Stimulated activated CD4-positive, alpha-beta T cell treated with anti-CD3 and anti-CD28 coated beads, TNF-alpha, amount 100 ng/mL, for 4 hours (primary cell): ENCODE measurements at regions not wholly inside any gene's neighbourhood (a gene's known extent, or its start where the extent isn't known, plus 50 kb on each side); places are given as distances from the start of the nearest gene placed in this dataset.

Experiments used
- DNase-seq, 3 experiments: peaks; one replicate each; pipeline ENCODE4 v3.0.0-alpha.2; 2020; ENCODE audit warnings: low read depth in 3 of 3

GRCh38 chr2:235358981-235359471 is 134.8 kb upstream of the AGAP1 start:
- no peak for DNase-seq

- DNase-seq = no peak
Measured at GRCh38 chr2:235360446-235360845, 133.4 kb upstream of the AGAP1 start.

DNA sequence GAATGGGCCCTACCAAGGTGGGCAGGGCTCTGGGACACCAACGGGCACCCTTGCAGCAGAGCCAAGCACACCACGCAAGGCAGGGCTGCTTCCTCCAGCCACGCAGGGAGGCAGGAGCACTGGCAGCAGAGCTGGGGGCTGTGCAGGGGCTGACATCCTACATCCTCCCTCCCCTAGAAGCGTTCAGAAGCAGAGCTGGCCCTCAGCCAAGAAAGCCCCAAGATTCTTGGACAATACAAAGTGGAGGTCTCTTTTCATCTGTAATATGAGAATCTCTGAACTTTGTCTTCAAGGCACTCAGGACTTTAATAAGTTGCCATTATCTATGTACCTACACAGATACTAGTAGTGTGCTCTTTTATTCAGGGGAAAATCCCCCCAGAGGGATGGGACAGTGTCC is 128.1 kb upstream of the AGAP1 start:
- DNase-seq = no peak

- no peak for DNase-seq
Measured at GRCh38 chr2:235366390-235366789, 127.5 kb upstream of the AGAP1 start.

GRCh38 chr2:235366807-235367206 is 127.0 kb upstream of the AGAP1 start:
- no peak for DNase-seq

- DNase-seq = no peak
Measured at GRCh38 chr2:235371018-235371417, 122.8 kb upstream of the AGAP1 start.

DNA sequence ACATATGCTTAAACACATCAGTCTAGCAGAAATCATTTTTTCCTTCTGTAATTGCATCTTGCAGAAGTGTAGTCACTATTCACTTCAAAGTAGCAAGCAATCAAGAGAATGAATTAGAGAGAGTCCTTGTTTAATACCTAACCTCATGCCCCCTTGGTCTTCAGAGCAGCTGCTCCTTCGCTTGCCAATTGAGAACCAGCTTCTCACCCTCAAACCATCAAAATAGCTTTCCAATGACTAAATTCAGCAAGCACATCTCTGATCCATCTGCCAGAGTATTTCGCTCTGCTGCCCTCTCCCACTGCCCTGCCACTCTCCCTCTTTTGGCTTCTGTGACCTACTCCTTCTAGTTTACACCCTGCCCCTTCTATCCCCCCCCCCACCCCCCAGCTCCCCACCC is 120.7 kb upstream of the AGAP1 start:
- no peak for DNase-seq

DNA sequence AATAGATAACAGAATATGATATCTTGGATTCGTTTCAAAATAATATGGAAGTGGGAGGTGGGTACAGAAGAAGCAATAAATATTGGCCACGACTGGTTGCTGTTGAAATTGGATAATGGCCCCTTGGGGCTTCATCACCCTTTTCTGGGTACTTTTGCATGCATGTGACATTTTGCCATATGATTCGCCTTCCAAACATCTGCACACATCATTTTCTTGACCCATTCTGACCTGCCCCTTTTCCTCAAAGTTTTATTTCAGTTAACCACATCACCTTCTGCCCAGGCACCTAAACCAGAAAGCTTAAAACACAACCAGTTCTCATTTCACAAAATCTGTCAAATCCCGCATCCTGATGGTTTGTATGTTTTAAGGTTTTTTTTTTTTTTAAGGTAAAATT is 116.7 kb upstream of the AGAP1 start:
- no peak for DNase-seq

DNA sequence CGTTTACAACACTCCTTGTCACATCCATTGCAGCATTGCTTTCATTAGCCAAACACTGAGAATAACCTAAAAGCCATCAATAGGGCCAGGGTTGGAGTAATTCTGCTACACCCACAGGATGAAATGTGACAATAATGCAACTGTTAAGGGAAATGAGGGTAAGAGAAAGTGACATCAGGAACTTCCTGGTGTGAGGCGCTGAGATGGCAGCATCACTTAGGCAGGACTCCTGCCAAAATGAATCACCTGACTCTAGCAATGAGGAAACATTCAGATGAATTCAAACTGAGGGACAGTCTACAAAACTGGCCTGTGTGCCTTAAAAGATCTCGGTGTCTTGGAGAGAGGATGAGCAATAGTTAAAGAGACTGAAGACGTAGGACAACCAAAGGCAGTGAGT is 115.6 kb upstream of the AGAP1 start:
- DNase-seq = no peak

DNA sequence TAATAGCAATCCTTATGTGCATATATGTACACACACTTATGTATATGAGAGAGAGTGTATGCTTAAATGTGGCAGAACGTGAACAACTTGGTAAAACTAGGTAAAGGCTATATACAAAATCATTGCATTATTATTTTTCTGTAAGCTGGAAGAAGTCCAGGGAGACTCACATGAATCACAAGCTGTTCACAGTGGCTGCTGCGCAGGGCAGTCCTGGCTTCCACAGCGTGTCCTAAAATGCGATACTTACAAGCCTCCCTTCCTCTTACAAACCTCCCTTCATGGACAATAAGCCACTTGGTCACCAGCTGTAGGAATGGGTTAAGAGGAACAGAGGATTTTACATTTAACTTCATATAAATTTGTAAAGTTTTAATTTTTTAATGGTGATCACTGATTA is 114.9 kb upstream of the AGAP1 start:
- no peak for DNase-seq

DNA sequence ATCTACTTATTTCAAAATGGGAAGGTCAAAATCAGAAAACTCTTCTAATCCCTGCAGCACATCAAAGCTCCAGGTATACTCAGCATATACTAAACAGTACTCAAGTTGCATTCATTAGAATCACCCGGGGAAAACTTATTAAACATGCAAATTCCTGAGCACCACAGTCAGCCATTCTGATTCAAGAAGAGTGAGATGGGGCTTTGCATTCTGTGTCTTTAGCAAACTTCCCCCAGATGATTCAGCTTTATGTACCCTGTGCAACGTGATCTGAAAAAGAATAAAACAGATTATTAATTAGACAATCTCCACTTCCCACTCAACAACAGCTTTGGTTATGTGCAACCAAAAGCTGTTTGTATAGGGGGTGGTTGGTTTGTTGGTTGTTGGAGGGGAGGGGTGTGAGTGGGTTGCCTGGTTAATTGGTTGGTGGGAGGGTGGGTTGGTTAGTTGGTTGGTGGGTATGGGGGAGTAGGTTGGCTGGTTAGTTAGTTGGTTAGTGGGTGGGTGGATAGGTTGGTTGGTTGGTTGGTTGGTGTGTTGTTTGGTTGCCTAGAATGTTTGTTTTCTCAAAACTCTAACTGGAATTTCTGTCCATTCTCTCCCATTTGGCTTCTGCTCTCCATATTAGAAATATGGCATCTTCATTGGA is 112.5 kb upstream of the AGAP1 start:
- no peak for DNase-seq

GRCh38 chr2:235382179-235382578 is 111.7 kb upstream of the AGAP1 start:
- no peak for DNase-seq

DNA sequence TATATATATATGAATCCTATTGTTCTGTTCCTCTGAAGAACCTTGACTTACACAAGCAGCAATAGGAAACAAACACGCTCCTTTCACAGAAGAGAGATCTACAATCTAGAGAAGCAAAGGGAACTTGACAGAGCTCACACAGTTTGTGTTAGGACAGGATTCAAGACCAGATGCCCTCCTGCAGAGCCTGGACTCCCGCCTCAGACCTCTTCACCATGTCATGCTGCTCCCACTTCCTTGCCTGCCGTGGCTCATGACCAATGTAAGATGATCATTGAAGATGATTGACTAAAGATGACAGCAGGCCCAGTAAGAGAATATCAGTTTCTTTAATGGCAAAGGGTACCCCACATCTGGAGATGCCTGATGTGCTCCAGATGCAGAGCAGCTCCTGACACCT is 111.2 kb upstream of the AGAP1 start:
- DNase-seq = no peak

- no peak for DNase-seq
Measured at GRCh38 chr2:235383272-235383843, 110.5 kb upstream of the AGAP1 start.

GRCh38 chr2:235384624-235385023 is 109.2 kb upstream of the AGAP1 start:
- no peak for DNase-seq

- DNase-seq = no peak
Measured at GRCh38 chr2:235389626-235390025, 104.2 kb upstream of the AGAP1 start.

- DNase-seq = peak in 1 of 3 experiments; percentile 2
Measured at GRCh38 chr2:235390108-235390815, 103.6 kb upstream of the AGAP1 start.

DNA sequence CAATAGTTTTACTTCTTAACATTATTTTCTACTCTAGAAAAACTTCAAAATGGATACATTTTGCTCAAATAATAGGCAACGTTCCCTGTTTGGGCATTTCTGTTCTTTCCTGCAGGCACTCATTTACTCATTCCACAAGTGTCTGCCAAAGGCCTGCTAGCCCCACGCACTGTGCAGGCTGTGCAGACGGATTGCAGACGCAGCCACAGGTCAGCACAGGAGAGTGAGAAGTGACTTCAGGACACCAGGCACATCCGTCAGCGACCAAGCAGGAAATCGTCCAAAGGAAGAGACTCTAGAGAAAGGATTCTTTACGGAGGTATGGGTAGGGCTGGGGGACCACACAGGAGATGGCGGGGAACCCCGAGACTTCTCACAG is 103.0 kb upstream of the AGAP1 start:
- DNase-seq = no peak

GRCh38 chr2:235391921-235392615 is 101.8 kb upstream of the AGAP1 start:
- DNase-seq = no peak

GRCh38 chr2:235394278-235394828 is 99.5 kb upstream of the AGAP1 start:
- no peak for DNase-seq

DNA sequence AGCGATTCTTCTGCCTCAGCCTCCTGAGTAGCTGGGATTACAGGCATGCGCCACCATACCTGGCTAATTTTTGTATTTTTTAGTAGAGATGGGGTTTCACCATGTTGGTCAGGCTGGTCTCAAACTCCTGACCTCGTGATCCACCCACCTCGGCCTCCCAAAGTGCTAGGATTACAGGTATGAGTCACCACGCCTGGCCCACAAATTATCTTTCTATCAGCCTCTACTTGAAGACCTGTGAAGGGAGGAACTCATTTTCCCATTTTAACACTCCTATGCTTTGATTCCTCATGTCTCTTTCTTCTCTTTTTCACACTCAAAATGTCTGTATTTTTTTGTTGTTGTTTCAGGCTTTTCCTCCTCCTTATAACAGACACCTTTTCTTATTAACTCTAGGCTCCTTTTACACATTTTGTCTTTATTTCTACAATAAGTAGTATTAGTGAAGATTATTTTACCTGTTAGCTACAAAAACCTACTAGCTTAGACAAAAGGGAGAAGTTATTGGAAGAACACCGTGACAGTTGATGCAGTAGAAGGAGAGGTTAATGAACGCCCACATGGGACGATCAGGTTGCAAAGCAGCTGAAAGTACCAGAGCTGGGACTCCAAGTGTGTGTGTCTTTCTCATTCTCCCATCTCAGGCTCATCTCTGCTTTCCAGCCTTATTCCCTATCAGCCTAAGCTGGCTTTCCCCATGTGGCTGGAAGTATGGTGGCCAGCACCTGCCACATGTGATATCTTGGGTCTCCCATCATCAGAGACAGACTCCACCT is 97.6 kb upstream of the AGAP1 start:
- DNase-seq = no peak

GRCh38 chr2:235398321-235398720 is 95.5 kb upstream of the AGAP1 start:
- DNase-seq = no peak
